ENCODE measurements at regions not wholly inside any gene's neighbourhood (a gene's known extent, or its start where the extent isn't known, plus 50 kb on each side); places are given as distances from the start of the nearest gene placed in this dataset.

GRCh38 chr7:156046031-156046560 lies 233.8 kb upstream of the SHH start:
- Histone ChIP-seq H3K4me3 (no peak overlapping the region), H3K4me1 (no peaks in the 10 kb centered on the region), H3K36me3 (no peaks in the 10 kb centered on the region), H3K27me3 (no peaks in the 10 kb centered on the region), H3K27ac (no peak overlapping the region), H3K9me3 (no peaks in the 10 kb centered on the region)
- no peak for TF ChIP-seq CTCF (IDR thresholded peaks at IDR 0.05)
- no peak for DNase-seq (ENCODE audit: low spot score in 2 of 2)
- intact Hi-C loops (cut with DNase I): no loop called here

GRCh38 chr7:156043416-156044178 lies 231.3 kb upstream of the SHH start:
- Histone ChIP-seq H3K4me3 (no peak overlapping the region), H3K27me3 (no peaks in the 10 kb centered on the region), H3K36me3 (no peaks in the 10 kb centered on the region), H3K9me3 (no peaks in the 10 kb centered on the region), H3K4me1 (no peaks in the 10 kb centered on the region), H3K27ac (no peak overlapping the region)
- no peak for DNase-seq (ENCODE audit: low spot score in 2 of 2)
- no peak for TF ChIP-seq CTCF (IDR thresholded peaks at IDR 0.05)
- intact Hi-C loops (cut with DNase I): no loop called here

- Histone ChIP-seq H3K36me3 (no peaks in the 10 kb centered on the region), H3K27me3 (no peaks in the 10 kb centered on the region), H3K4me3 (no peak overlapping the region), H3K9me3 (no peaks in the 10 kb centered on the region), H3K27ac (no peak overlapping the region), H3K4me1 (no peaks in the 10 kb centered on the region)
- intact Hi-C loops (cut with DNase I): no loop called here
- TF ChIP-seq CTCF (IDR thresholded peaks at IDR 0.05): no peak
- DNase-seq (ENCODE audit: low spot score in 2 of 2): no peak
These were observed 229.1 kb upstream of the SHH start for GRCh38 chr7:156041398-156041797.

GRCh38 chr7:156039971-156040677 lies 227.9 kb upstream of the SHH start:
- Histone ChIP-seq H3K4me3 (no peak overlapping the region), H3K36me3 (no peaks in the 10 kb centered on the region), H3K4me1 (no peaks in the 10 kb centered on the region), H3K9me3 (no peaks in the 10 kb centered on the region), H3K27me3 (no peaks in the 10 kb centered on the region), H3K27ac (no peak overlapping the region)
- DNase-seq (ENCODE audit: low spot score in 2 of 2): no peak
- intact Hi-C loops (cut with DNase I): no loop called here
- TF ChIP-seq CTCF (IDR thresholded peaks at IDR 0.05): no peak

GRCh38 chr7:156039194-156039593 lies 226.9 kb upstream of the SHH start:
- H3K9me3 ChIP-seq: no peaks in the 10 kb centered on the region
- H3K4me3 ChIP-seq: no peak overlapping the region
- peak in 1 of 2 donors; percentile 33 for DNase-seq (ENCODE audit: low spot score in 2 of 2)
- H3K36me3 ChIP-seq: no peaks in the 10 kb centered on the region
- H3K4me1 ChIP-seq: no peaks in the 10 kb centered on the region
- intact Hi-C loops (cut with DNase I): no loop called here
- no peak overlapping the region for H3K27ac ChIP-seq
- no peaks in the 10 kb centered on the region for H3K27me3 ChIP-seq
- no peak for TF ChIP-seq CTCF (IDR thresholded peaks at IDR 0.05)
